Fibroblast of skin of right biceps (primary cell): ENCODE measurements at regions not wholly inside any gene's neighbourhood (a gene's known extent, or its start where the extent isn't known, plus 50 kb on each side); places are given as distances from the start of the nearest gene placed in this dataset.

ENCODE experiments used
- DNase-seq: peaks from one replicate; pipeline ENCODE4 v3.0.0-alpha.2; 2013

GRCh38 chr1:216908126-216908525 lies 184.9 kb upstream of the ESRRG start:
- DNase-seq: no peak

GRCh38 chr1:216907100-216907499 lies 183.9 kb upstream of the ESRRG start:
- DNase-seq: no peak

- no peak for DNase-seq
Observed at GRCh38 chr1:216905781-216906180, 182.6 kb upstream of the ESRRG start.

- DNase-seq: no peak
Observed at GRCh38 chr1:216905137-216905536, 181.9 kb upstream of the ESRRG start.

GRCh38 chr1:216904471-216904870 lies 181.2 kb upstream of the ESRRG start:
- DNase-seq: no peak

- peak; percentile 29 for DNase-seq
Observed at GRCh38 chr1:216903382-216903740, 180.1 kb upstream of the ESRRG start.

GRCh38 chr1:216902669-216903381 lies 179.6 kb upstream of the ESRRG start:
- DNase-seq: no peak

- DNase-seq: no peak
Observed at GRCh38 chr1:216900116-216900620, 176.9 kb upstream of the ESRRG start.

- DNase-seq: no peak
Observed at GRCh38 chr1:216898801-216899200, 175.6 kb upstream of the ESRRG start.

GRCh38 chr1:216896146-216896545 lies 172.9 kb upstream of the ESRRG start:
- DNase-seq: no peak

GRCh38 chr1:216894494-216894893 lies 171.3 kb upstream of the ESRRG start:
- DNase-seq: no peak

- DNase-seq: no peak
Observed at GRCh38 chr1:216892581-216893160, 169.4 kb upstream of the ESRRG start.

GRCh38 chr1:216890871-216891270 lies 167.6 kb upstream of the ESRRG start:
- DNase-seq: no peak

- no peak for DNase-seq
Observed at GRCh38 chr1:216888731-216889130, 165.5 kb upstream of the ESRRG start.

GRCh38 chr1:216887032-216887431 lies 163.8 kb upstream of the ESRRG start:
- no peak for DNase-seq

- DNase-seq: no peak
Observed at GRCh38 chr1:216884614-216885229, 161.5 kb upstream of the ESRRG start.

GRCh38 chr1:216883518-216883917 lies 160.3 kb upstream of the ESRRG start:
- no peak for DNase-seq

- DNase-seq: no peak
Observed at GRCh38 chr1:216881695-216882094, 158.5 kb upstream of the ESRRG start.

GRCh38 chr1:216866714-216867113 lies 143.5 kb upstream of the ESRRG start:
- DNase-seq: no peak

GRCh38 chr1:216855810-216856209 lies 132.6 kb upstream of the ESRRG start:
- no peak for DNase-seq

- DNase-seq: no peak
Observed at GRCh38 chr1:216854836-216855484, 131.7 kb upstream of the ESRRG start.

- DNase-seq: no peak
Observed at GRCh38 chr1:216851073-216851472, 127.8 kb upstream of the ESRRG start.

- no peak for DNase-seq
Observed at GRCh38 chr1:216849146-216849545, 125.9 kb upstream of the ESRRG start.
